ENCODE measurements at regions not wholly inside any gene's neighbourhood (a gene's known extent, or its start where the extent isn't known, plus 50 kb on each side); places are given as distances from the start of the nearest gene placed in this dataset.
A peak's percentile ranks its signal among the peaks of the same experiment; 100 is the strongest.

- Mint-ChIP-seq H3K4me1 (no peaks in the 10 kb centered on the region), H3K9me3 (peaks cover 12% of the 10 kb centered on the region), H3K27me3 (ENCODE audit: low read depth) (no peaks in the 10 kb centered on the region), H3K27ac (no peak overlapping the region), H3K4me3 (no peak overlapping the region), H3K36me3 (no peaks in the 10 kb centered on the region)
- ChIA-PET CTCF (no interaction called here), POLR2A (interaction anchor here (0.5 kb wide), 1 partner anchor 20 kb away, joined by 3 read pairs; no protein-coding TSS in a partner anchor)
- DNase-seq (ENCODE audit: low spot score) (peak; percentile 21), ATAC-seq (peak; percentile 44)
- no peak for TF ChIP-seq ZNF263 (CRISPR knock-in tag; IDR thresholded peaks at IDR 0.05; ENCODE audit: low read depth)
- peak; percentile 8; the same call in 1 of the 2 replicates for TF ChIP-seq GABPB1 (CRISPR knock-in tag; IDR thresholded peaks at IDR 0.05)
- no peak for TF ChIP-seq GTF2I (CRISPR knock-in tag; conservative IDR thresholded peaks at IDR 0.05)
- TF ChIP-seq ZNF138 (CRISPR knock-in tag; conservative IDR thresholded peaks at IDR 0.05) = no peak
- TF ChIP-seq PRRX2 (CRISPR knock-in tag; IDR thresholded peaks at IDR 0.05) = no peak
Measured at GRCh38 chr9:88706193-88707113, 171.5 kb downstream of the NXNL2 start.

- ChIA-PET POLR2A (no interaction called here), CTCF (no interaction called here)
- DNase-seq (ENCODE audit: low spot score) (no peak), ATAC-seq (no peak)
- Mint-ChIP-seq H3K4me3 (no peak overlapping the region), H3K27ac (no peak overlapping the region), H3K27me3 (ENCODE audit: low read depth) (no peaks in the 10 kb centered on the region), H3K9me3 (peaks cover 20% of the 10 kb centered on the region), H3K36me3 (no peaks in the 10 kb centered on the region), H3K4me1 (no peaks in the 10 kb centered on the region)
- TF ChIP-seq PRRX2 (CRISPR knock-in tag; IDR thresholded peaks at IDR 0.05) = no peak
- no peak for TF ChIP-seq TEAD1 (CRISPR knock-in tag; IDR thresholded peaks at IDR 0.05)
- no peak for TF ChIP-seq ZNF219 (CRISPR knock-in tag; IDR thresholded peaks at IDR 0.05; ENCODE audit: borderline replicate concordance)
- TF ChIP-seq IRF2 (CRISPR knock-in tag; IDR thresholded peaks at IDR 0.05; ENCODE audit: borderline replicate concordance, low read depth) = no peak
- TF ChIP-seq GTF2I (CRISPR knock-in tag; conservative IDR thresholded peaks at IDR 0.05) = no peak
- no peak for TF ChIP-seq NFYB (CRISPR knock-in tag; conservative IDR thresholded peaks at IDR 0.05; ENCODE audit: low read depth)
- TF ChIP-seq AFF4 (CRISPR knock-in tag; IDR thresholded peaks at IDR 0.05; ENCODE audit: borderline replicate concordance) = no peak
- TF ChIP-seq TEAD4 (CRISPR knock-in tag; IDR thresholded peaks at IDR 0.05) = no peak
- TF ChIP-seq MAX (CRISPR knock-in tag; IDR thresholded peaks at IDR 0.05) = no peak
- TF ChIP-seq ATF6 (CRISPR knock-in tag; IDR thresholded peaks at IDR 0.05) = no peak
- TF ChIP-seq E2F1 (CRISPR knock-in tag; IDR thresholded peaks at IDR 0.05) = no peak
- TF ChIP-seq SOX15 (CRISPR knock-in tag; IDR thresholded peaks at IDR 0.05) = no peak
- no peak for TF ChIP-seq SMAD3 (CRISPR knock-in tag; IDR thresholded peaks at IDR 0.05; ENCODE audit: borderline replicate concordance)
- no peak for TF ChIP-seq IRF1 (CRISPR knock-in tag; IDR thresholded peaks at IDR 0.05)
Measured at GRCh38 chr9:88710449-88710848, 175.5 kb downstream of the NXNL2 start.

All from WTC11 (cell line).